Activated CD8-positive, alpha-beta memory T cell treated with anti-CD3 and anti-CD28 coated beads, Interleukin-2, amount 50 U/mL, for 1 hour (primary cell): ENCODE measurements at regions not wholly inside any gene's neighbourhood (a gene's known extent, or its start where the extent isn't known, plus 50 kb on each side); places are given as distances from the start of the nearest gene placed in this dataset.

ENCODE experiments used
- DNase-seq: peaks from one replicate; pipeline ENCODE4 v3.0.0-alpha.2; 2020; ENCODE audit errors: extremely low read depth

GRCh38 chr7:155360495-155361345 is 63.0 kb downstream of the INSIG1 start:
- DNase-seq = no peak

GRCh38 chr7:155361346-155361680 is 63.6 kb downstream of the INSIG1 start:
- DNase-seq = no peak

- DNase-seq = no peak
Observed at GRCh38 chr7:155361947-155362346, 64.3 kb downstream of the INSIG1 start.

- no peak for DNase-seq
Observed at GRCh38 chr7:155362380-155363145, 64.9 kb downstream of the INSIG1 start.

- DNase-seq = no peak
Observed at GRCh38 chr7:155363146-155363539, 65.5 kb downstream of the INSIG1 start.

GRCh38 chr7:155363852-155364600 is 66.3 kb downstream of the INSIG1 start:
- no peak for DNase-seq

- DNase-seq = no peak
Observed at GRCh38 chr7:155365146-155365874, 67.6 kb downstream of the INSIG1 start.

GRCh38 chr7:155368894-155369600 is 71.4 kb downstream of the INSIG1 start:
- no peak for DNase-seq

GRCh38 chr7:155369766-155370165 is 72.1 kb downstream of the INSIG1 start:
- no peak for DNase-seq

- DNase-seq = no peak
Observed at GRCh38 chr7:155371331-155371883, 73.7 kb downstream of the INSIG1 start.

- no peak for DNase-seq
Observed at GRCh38 chr7:155371884-155372781, 74.5 kb downstream of the INSIG1 start.

GRCh38 chr7:155372782-155373358 is 75.2 kb downstream of the INSIG1 start:
- no peak for DNase-seq

GRCh38 chr7:155373359-155374273 is 75.9 kb downstream of the INSIG1 start:
- no peak for DNase-seq

- DNase-seq = no peak
Observed at GRCh38 chr7:155374276-155375252, 76.9 kb downstream of the INSIG1 start.

- no peak for DNase-seq
Observed at GRCh38 chr7:155375337-155376277, 77.9 kb downstream of the INSIG1 start.
